ENCODE measurements at regions not wholly inside any gene's neighbourhood (a gene's known extent, or its start where the extent isn't known, plus 50 kb on each side); places are given as distances from the start of the nearest gene placed in this dataset.

GRCh38 chr21:14863745-14864210 lies 201.0 kb downstream of the NRIP1 start:
- peaks cover 21% of the 10 kb centered on the region for H3K4me1 Mint-ChIP-seq (ENCODE audit: low read depth, unreplicated experiment)
- no peaks in the 10 kb centered on the region for H3K27me3 Mint-ChIP-seq (ENCODE audit: low read depth, unreplicated experiment)
- DNase-seq (ENCODE audit: low read depth), result peak; percentile 14
- Histone ChIP-seq H3K4me3 (ENCODE audit: insufficient read depth, low read depth, low read length) (no peak overlapping the region), H3K4me2 (ENCODE audit: low read length) (no peak overlapping the region), H3K36me3 (ENCODE audit: insufficient read depth, low read length) (no peaks in the 10 kb centered on the region), H3K9ac (ENCODE audit: low read length) (no peak overlapping the region), H4K20me1 (ENCODE audit: insufficient read depth, low read length) (no peaks in the 10 kb centered on the region), H3K4me1 (ENCODE audit: insufficient read depth, low read length) (peaks cover 10% of the 10 kb centered on the region), H3K9me3 (ENCODE audit: insufficient read depth, low read depth, low read length) (no peaks in the 10 kb centered on the region), H2AFZ (ENCODE audit: low read depth, low read length) (no peak overlapping the region), H3K27ac (ENCODE audit: low read depth, low read length) (no peak overlapping the region), H3K79me2 (ENCODE audit: insufficient read depth, low read length) (no peaks in the 10 kb centered on the region), H3K27me3 (ENCODE audit: insufficient read depth, low read length) (no peaks in the 10 kb centered on the region)
- H3K27ac Mint-ChIP-seq (ENCODE audit: unreplicated experiment), result no peak overlapping the region
- H3K9me3 Mint-ChIP-seq (ENCODE audit: unreplicated experiment), result peaks cover 4% of the 10 kb centered on the region
- H3K36me3 Mint-ChIP-seq (ENCODE audit: low read depth, unreplicated experiment), result peaks cover 3% of the 10 kb centered on the region
- TF ChIP-seq CTCF (IDR thresholded peaks at IDR 0.05; ENCODE audit: insufficient read depth, low read depth, low read length), result no peak
- TF ChIP-seq EZH2 (IDR thresholded peaks at IDR 0.05; ENCODE audit: insufficient read depth, low read length), result no peak
- H3K4me3 Mint-ChIP-seq (ENCODE audit: unreplicated experiment), result no peak overlapping the region
- FAIRE-seq, result no peak

GRCh38 chr21:14862794-14863720 lies 201.7 kb downstream of the NRIP1 start:
- H3K9me3 Mint-ChIP-seq (ENCODE audit: unreplicated experiment), result peaks cover 4% of the 10 kb centered on the region
- H3K9me3 ChIP-seq (ENCODE audit: insufficient read depth, low read depth, low read length), result no peaks in the 10 kb centered on the region
- H3K36me3 ChIP-seq (ENCODE audit: insufficient read depth, low read length), result no peaks in the 10 kb centered on the region
- FAIRE-seq (no peak), DNase-seq (ENCODE audit: low read depth) (no peak)
- no peaks in the 10 kb centered on the region for H3K27me3 ChIP-seq (ENCODE audit: insufficient read depth, low read length)
- H3K36me3 Mint-ChIP-seq (ENCODE audit: low read depth, unreplicated experiment), result peaks cover 3% of the 10 kb centered on the region
- no peak for TF ChIP-seq EZH2 (IDR thresholded peaks at IDR 0.05; ENCODE audit: insufficient read depth, low read length)
- TF ChIP-seq CTCF (IDR thresholded peaks at IDR 0.05; ENCODE audit: insufficient read depth, low read depth, low read length), result peak; percentile 58
- no peaks in the 10 kb centered on the region for H3K27me3 Mint-ChIP-seq (ENCODE audit: low read depth, unreplicated experiment)
- H3K4me3 Mint-ChIP-seq (ENCODE audit: unreplicated experiment), result no peak overlapping the region
- no peak overlapping the region for H3K27ac ChIP-seq (ENCODE audit: low read depth, low read length)
- no peak overlapping the region for H3K4me3 ChIP-seq (ENCODE audit: insufficient read depth, low read depth, low read length)
- H3K27ac Mint-ChIP-seq (ENCODE audit: unreplicated experiment), result no peak overlapping the region
- H3K79me2 ChIP-seq (ENCODE audit: insufficient read depth, low read length), result no peaks in the 10 kb centered on the region
- peaks cover 10% of the 10 kb centered on the region for H3K4me1 ChIP-seq (ENCODE audit: insufficient read depth, low read length)
- no peak overlapping the region for H3K4me2 ChIP-seq (ENCODE audit: low read length)
- no peak overlapping the region for H3K9ac ChIP-seq (ENCODE audit: low read length)
- peaks cover 16% of the 10 kb centered on the region for H3K4me1 Mint-ChIP-seq (ENCODE audit: low read depth, unreplicated experiment)
- H2AFZ ChIP-seq (ENCODE audit: low read depth, low read length), result no peak overlapping the region
- H4K20me1 ChIP-seq (ENCODE audit: insufficient read depth, low read length), result no peaks in the 10 kb centered on the region

- Histone ChIP-seq H3K9ac (ENCODE audit: low read length) (no peak overlapping the region), H3K36me3 (ENCODE audit: insufficient read depth, low read length) (no peaks in the 10 kb centered on the region), H3K27ac (ENCODE audit: low read depth, low read length) (no peak overlapping the region), H3K27me3 (ENCODE audit: insufficient read depth, low read length) (no peaks in the 10 kb centered on the region), H2AFZ (ENCODE audit: low read depth, low read length) (no peak overlapping the region), H3K4me2 (ENCODE audit: low read length) (no peak overlapping the region), H3K79me2 (ENCODE audit: insufficient read depth, low read length) (no peaks in the 10 kb centered on the region), H4K20me1 (ENCODE audit: insufficient read depth, low read length) (no peaks in the 10 kb centered on the region), H3K9me3 (ENCODE audit: insufficient read depth, low read depth, low read length) (no peaks in the 10 kb centered on the region), H3K4me1 (ENCODE audit: insufficient read depth, low read length) (no peaks in the 10 kb centered on the region), H3K4me3 (ENCODE audit: insufficient read depth, low read depth, low read length) (no peak overlapping the region)
- no peaks in the 10 kb centered on the region for H3K4me1 Mint-ChIP-seq (ENCODE audit: low read depth, unreplicated experiment)
- H3K27ac Mint-ChIP-seq (ENCODE audit: unreplicated experiment), result no peak overlapping the region
- peaks cover 3% of the 10 kb centered on the region for H3K36me3 Mint-ChIP-seq (ENCODE audit: low read depth, unreplicated experiment)
- FAIRE-seq (no peak), DNase-seq (ENCODE audit: low read depth) (no peak)
- H3K27me3 Mint-ChIP-seq (ENCODE audit: low read depth, unreplicated experiment), result no peaks in the 10 kb centered on the region
- TF ChIP-seq EZH2 (IDR thresholded peaks at IDR 0.05; ENCODE audit: insufficient read depth, low read length), result no peak
- TF ChIP-seq CTCF (IDR thresholded peaks at IDR 0.05; ENCODE audit: insufficient read depth, low read depth, low read length), result no peak
- H3K4me3 Mint-ChIP-seq (ENCODE audit: unreplicated experiment), result no peak overlapping the region
- H3K9me3 Mint-ChIP-seq (ENCODE audit: unreplicated experiment), result peaks cover 4% of the 10 kb centered on the region
Observed at GRCh38 chr21:14858311-14858710, 206.5 kb downstream of the NRIP1 start.

Measured in astrocyte (in vitro differentiated cells and primary cell).